Kidney (tissue), 13 donors: ENCODE measurements at regions not wholly inside any gene's neighbourhood (a gene's known extent, or its start where the extent isn't known, plus 50 kb on each side); places are given as distances from the start of the nearest gene placed in this dataset.
"Not testable (repeated sequence)": the region's sequence is repeated elsewhere in the genome, so short reads cannot be mapped to it uniquely, and the experiment has no call there.

Source experiments
- DNase-seq, 5 donors: peaks; one replicate each; pipeline ENCODE4 v3.0.0-alpha.2; 2013 to 2020
- FAIRE-seq: peaks from 2 replicates; lab custom pipeline; 2012; peaks lifted over from hg19 to GRCh38; lab: Jason Lieb, UNC
- H3K27ac ChIP-seq, 2 donors: one replicate each; pipeline ENCODE4 v1.7.0; 2013; ENCODE audit warnings: low read depth in 2 of 2, low read length in 2 of 2, inconsistent platforms in 1 of 2
- H3K27me3 ChIP-seq: one replicate; pipeline ENCODE4 v1.7.1; 2013; ENCODE audit warnings: low read length, inconsistent platforms; ENCODE audit not compliant: control insufficient read depth, insufficient read depth
- H3K36me3 ChIP-seq, 3 donors: one replicate each; pipeline versions ENCODE4 v1.7.0 to v1.7.1; 2013; ENCODE audit warnings: low read length in 3 of 3, control low read depth in 1 of 3, inconsistent platforms in 1 of 3; ENCODE audit not compliant: insufficient read depth in 3 of 3, control insufficient read depth in 2 of 3
- H3K4me1 ChIP-seq, 3 donors: one replicate each; pipeline versions ENCODE4 v1.7.0 to v1.7.1; 2013; ENCODE audit warnings: low read length in 3 of 3, inconsistent platforms in 1 of 3, low read depth in 1 of 3; ENCODE audit not compliant: control insufficient read depth in 2 of 3, insufficient read depth in 2 of 3
- H3K4me3 ChIP-seq, 3 donors: one replicate each; pipeline versions ENCODE4 v1.7.0 to v1.8.1; 2013; ENCODE audit warnings: low read length in 3 of 3, control low read depth in 1 of 3, inconsistent platforms in 1 of 3
- H3K9ac ChIP-seq, 3 donors: one replicate each; pipeline versions ENCODE4 v1.7.0 to v1.7.1; 2013; ENCODE audit warnings: low read length in 3 of 3, control low read depth in 1 of 3, inconsistent platforms in 1 of 3
- H3K9me3 ChIP-seq, 3 donors: one replicate each; pipeline versions ENCODE4 v1.7.0 to v1.7.1; 2013; ENCODE audit warnings: low read length in 3 of 3, control low read depth in 1 of 3, inconsistent platforms in 1 of 3; ENCODE audit not compliant: control insufficient read depth in 2 of 3, insufficient read depth in 1 of 3
- CTCF ChIP-seq: IDR thresholded peaks from 3 replicates; pipeline ENCODE4 v1.5.1; 2012; ENCODE audit warnings: mild to moderate bottlenecking, moderate library complexity, borderline replicate concordance; ENCODE audit not compliant: insufficient read depth; ENCODE audit errors: extremely low read depth
- intact Hi-C: fragments of 100-400 bp; cut with DNase I; formaldehyde crosslinking; loops from one replicate; pipeline ENCODE4 v1.11.1; 2022
- donor health status: control.
- donor health status: control.
- donor health status: control.
- donor health status: control.
- donor health status: control.
- donor health status: DM: yes; HTN: yes; CAD: no.
- donor health status: Normal renal cell carcinoma (clear cell type).

GRCh38 chr12:102642199-102642598 lies 161.8 kb upstream of the IGF1 start:
- Histone ChIP-seq H3K4me3 (no peak overlapping the region), H3K9ac (no peak overlapping the region), H3K27ac (no peak overlapping the region), H3K9me3 (no peaks in the 10 kb centered on the region), H3K36me3 (no peaks in the 10 kb centered on the region), H3K4me1 (no peaks in the 10 kb centered on the region), H3K27me3 (no peaks in the 10 kb centered on the region)
- FAIRE-seq = no peak
- no peak for DNase-seq
- intact Hi-C loops = no loop called here
- no peak for TF ChIP-seq CTCF

GRCh38 chr12:102640658-102641057 lies 160.3 kb upstream of the IGF1 start:
- H3K9ac ChIP-seq, H3K4me1 ChIP-seq, H3K27me3 ChIP-seq, H3K27ac ChIP-seq, H3K36me3 ChIP-seq, FAIRE-seq, intact Hi-C loops, DNase-seq, H3K9me3 ChIP-seq, H3K4me3 ChIP-seq: not testable (repeated sequence)

- no peak overlapping the region for H3K9ac ChIP-seq
- DNase-seq = no peak
- H3K36me3 ChIP-seq = no peaks in the 10 kb centered on the region
- FAIRE-seq = no peak
- no peaks in the 10 kb centered on the region for H3K9me3 ChIP-seq
- H3K27ac ChIP-seq = no peak overlapping the region
- intact Hi-C loops = no loop called here
- TF ChIP-seq CTCF = no peak
- no peak overlapping the region for H3K4me3 ChIP-seq
- no peaks in the 10 kb centered on the region for H3K27me3 ChIP-seq
- no peaks in the 10 kb centered on the region for H3K4me1 ChIP-seq
Observed at GRCh38 chr12:102638777-102639176, 158.4 kb upstream of the IGF1 start.

- FAIRE-seq (no peak), DNase-seq (no peak)
- no peaks in the 10 kb centered on the region for H3K27me3 ChIP-seq
- intact Hi-C loops = no loop called here
- H3K36me3 ChIP-seq = no peaks in the 10 kb centered on the region
- no peak overlapping the region for H3K4me3 ChIP-seq
- TF ChIP-seq CTCF = no peak
- H3K4me1 ChIP-seq = no peaks in the 10 kb centered on the region
- H3K9me3 ChIP-seq = no peaks in the 10 kb centered on the region
- no peak overlapping the region for H3K27ac ChIP-seq
- no peak overlapping the region for H3K9ac ChIP-seq
Observed at GRCh38 chr12:102633981-102634605, 153.7 kb upstream of the IGF1 start.
